K562 (cell line): ENCODE measurements at regions not wholly inside any gene's neighbourhood (a gene's known extent, or its start where the extent isn't known, plus 50 kb on each side); places are given as distances from the start of the nearest gene placed in this dataset.

Experiments
- CHAMP1 ChIP-seq: fragments of 450-650 bp; IDR thresholded peaks from 2 replicates; pipeline ENCODE4 v1.6.1; 2016; ENCODE audit warnings: mild to moderate bottlenecking
- HNRNPL ChIP-seq: fragments of 200-400 bp; formaldehyde crosslinking; IDR thresholded peaks from 2 replicates; pipeline ENCODE4 v1.6.1; 2017; ENCODE audit warnings: low read depth, mild to moderate bottlenecking, low read length
- NRF1 ChIP-seq, 2 experiments: fragments of 450-650 bp; IDR thresholded peaks in 1 of 2; conservative IDR thresholded peaks in 1 of 2; 2 replicates each; pipeline ENCODE4 v1.6.1; 2014; ENCODE audit warnings: mild to moderate bottlenecking in 2 of 2
- PURB ChIP-seq: sonication (generic); formaldehyde crosslinking; IDR thresholded peaks from 2 replicates; pipeline ENCODE4 v1.9.0; 2021; ENCODE audit warnings: low read depth, mild to moderate bottlenecking, missing genetic modification reagents
- STAT5B ChIP-seq: fragments of 250-450 bp; sonication (Bioruptor Pico); IDR thresholded peaks from 2 replicates; pipeline ENCODE4 v1.8.0; 2021; ENCODE audit warnings: mild to moderate bottlenecking, inconsistent platforms
- ZHX1 ChIP-seq: fragments of 150-350 bp; conservative IDR thresholded peaks from 2 replicates; pipeline ENCODE4 v1.6.1; 2014; ENCODE audit warnings: low read length
- ZNF197 ChIP-seq: fragments of 200-800 bp; sonication (Bioruptor generic); IDR thresholded peaks from 2 replicates; pipeline ENCODE4 v1.6.1; 2016; ENCODE audit warnings: low read depth, missing genetic modification characterization, missing compliant biosample characterization
- ZNF282 ChIP-seq: sonication (generic); formaldehyde crosslinking; IDR thresholded peaks from 2 replicates; pipeline ENCODE4 v1.8.1; 2023; ENCODE audit warnings: missing genetic modification reagents
- ZNF780A ChIP-seq: fragments of 250-450 bp; sonication (Bioruptor Pico); IDR thresholded peaks from 2 replicates; pipeline ENCODE4 v1.5.0; 2021; ENCODE audit warnings: mild to moderate bottlenecking

GRCh38 chr7:15033039-15033438, 130.5 kb upstream of the DGKB start (continued):
- no peak for TF ChIP-seq ZHX1
- TF ChIP-seq ZNF197 (CRISPR knock-in tag), result no peak
- no peak for TF ChIP-seq ZNF282 (CRISPR knock-in tag)
- TF ChIP-seq STAT5B (CRISPR knock-in tag), result no peak
- TF ChIP-seq HNRNPL, result no peak
- no peak for TF ChIP-seq CHAMP1
- no peak for TF ChIP-seq PURB
- TF ChIP-seq NRF1 (conservative IDR thresholded peaks at IDR 0.05 in 1 of 2, IDR thresholded peaks at IDR 0.05 in 1 of 2), result no peak
- no peak for TF ChIP-seq ZNF780A (CRISPR knock-in tag)
